A549 (cell line): ENCODE measurements at regions not wholly inside any gene's neighbourhood (a gene's known extent, or its start where the extent isn't known, plus 50 kb on each side); places are given as distances from the start of the nearest gene placed in this dataset.

Experiments used
- ATAC-seq, 2 experiments: fragments of 200-7000 bp in 1 of 2; fragments of >200 bp in 1 of 2; cut with Nextera tagmentation in 1 of 2; cut with Tn5 transposase in 1 of 2; 3 replicates each; pipeline versions ENCODE4 v1.8.0 to v1.9.1; 2018 to 2020; ENCODE audit warnings: mild to moderate bottlenecking in 1 of 2, moderate library complexity in 1 of 2
- CTCF ChIA-PET: fragments of 300-600 bp; sonication (Branson Sonifier 250); formaldehyde crosslinking; extraction: SDS; loops from one replicate; lab custom pipeline; 2021; ENCODE audit warnings: antibody characterized with exemption, inconsistent platforms; lab: Yijun Ruan, JAX
- POLR2A ChIA-PET: fragments of 350-600 bp; formaldehyde crosslinking; extraction: SDS; loops from one replicate; lab custom pipeline; 2021; ENCODE audit warnings: antibody characterized with exemption, inconsistent platforms; lab: Yijun Ruan, JAX
- DNase-seq, 2 experiments: peaks; one replicate each; pipeline versions ENCODE4 v3.0.0 to v3.0.0-alpha.2; 2011 to 2016; ENCODE audit warnings: low read depth in 1 of 2, low spot score in 1 of 2
- FAIRE-seq: peaks from 2 replicates; lab custom pipeline; 2011; peaks lifted over from hg19 to GRCh38; lab: Jason Lieb, UNC
- H3K27ac ChIP-seq, 2 experiments: fragments of >200 bp; sonication (Bioruptor Twin); formaldehyde crosslinking; 3 replicates each; pipeline ENCODE4 v1.5.1; 2016 to 2017
- H3K4me1 ChIP-seq: fragments of >200 bp; sonication (Bioruptor Twin); formaldehyde crosslinking; 3 replicates; pipeline ENCODE4 v1.6.1; 2016
- H3K4me2 ChIP-seq: fragments of >200 bp; sonication (Bioruptor Twin); formaldehyde crosslinking; 3 replicates; pipeline ENCODE4 v1.6.1; 2016
- H3K4me3 ChIP-seq: fragments of >200 bp; sonication (Bioruptor Twin); formaldehyde crosslinking; 3 replicates; pipeline ENCODE4 v1.5.1; 2016
- H3K9me3 ChIP-seq: fragments of >200 bp; sonication (Bioruptor Twin); formaldehyde crosslinking; 3 replicates; pipeline ENCODE4 v1.6.1; 2016
- CBX2 ChIP-seq: fragments of 200-600 bp; sonication (generic); IDR thresholded peaks from 2 replicates; pipeline ENCODE4 v1.6.1; 2016; ENCODE audit warnings: low read depth, mild to moderate bottlenecking, borderline replicate concordance
- CEBPB ChIP-seq, 2 experiments: fragments of >200 bp in 1 of 2; sonication (Bioruptor Twin) in 1 of 2; formaldehyde crosslinking in 1 of 2; IDR thresholded peaks; 2 replicates each; pipeline ENCODE4 v1.6.1; 2012 to 2016
- CHD2 ChIP-seq: fragments of 150-350 bp; IDR thresholded peaks from 2 replicates; pipeline ENCODE4 v1.6.1; 2014; ENCODE audit warnings: low read length; ENCODE audit not compliant: partially characterized antibody
- EHMT2 ChIP-seq: fragments of 200-600 bp; sonication (generic); IDR thresholded peaks from 2 replicates; pipeline ENCODE4 v1.6.1; 2016; ENCODE audit warnings: antibody characterized with exemption, low read depth, mild to moderate bottlenecking, moderate library complexity
- FOXS1 ChIP-seq: fragments of 250-450 bp; sonication (Bioruptor Pico); IDR thresholded peaks from 2 replicates; pipeline ENCODE4 v1.5.0; 2020; ENCODE audit warnings: mild to moderate bottlenecking, moderate library complexity
- JUNB ChIP-seq: fragments of >200 bp; sonication (Bioruptor Twin); formaldehyde crosslinking; IDR thresholded peaks from 2 replicates; pipeline ENCODE4 v1.6.1; 2016
- KDM1A ChIP-seq: fragments of 200-600 bp; sonication (generic); IDR thresholded peaks from 2 replicates; pipeline ENCODE4 v1.6.1; 2016; ENCODE audit warnings: low read depth, mild to moderate bottlenecking
- MAX ChIP-seq: IDR thresholded peaks from 2 replicates; pipeline ENCODE4 v1.6.1; 2012
- MAZ ChIP-seq: fragments of 150-350 bp; IDR thresholded peaks from 2 replicates; pipeline ENCODE4 v1.6.1; 2014; ENCODE audit warnings: antibody characterized with exemption, low read depth, low read length, borderline replicate concordance
- MYC ChIP-seq: IDR thresholded peaks from 2 replicates; pipeline ENCODE4 v1.6.1; 2012; ENCODE audit warnings: mild to moderate bottlenecking, inconsistent platforms, low read length, improper control_type of control experiment, borderline replicate concordance
- NFE2L2 ChIP-seq: fragments of 150-350 bp; conservative IDR thresholded peaks from 2 replicates; pipeline ENCODE4 v1.6.1; 2014; ENCODE audit warnings: low read length
- PHF8 ChIP-seq: fragments of 200-600 bp; sonication (generic); IDR thresholded peaks from 2 replicates; pipeline ENCODE4 v1.6.1; 2016; ENCODE audit warnings: low read depth, mild to moderate bottlenecking, antibody characterized with exemption, moderate library complexity, borderline replicate concordance
- POLR2A ChIP-seq: IDR thresholded peaks from 2 replicates; pipeline ENCODE4 v1.6.1; 2012; ENCODE audit warnings: mild to moderate bottlenecking, low read length
- POLR2AphosphoS2 ChIP-seq: conservative IDR thresholded peaks from 2 replicates; pipeline ENCODE4 v1.6.1; 2012; ENCODE audit warnings: low read length, improper control_type of control experiment, inconsistent platforms
- RAD21 ChIP-seq, 2 experiments: fragments of >200 bp in 1 of 2; sonication (Bioruptor Twin) in 1 of 2; formaldehyde crosslinking in 1 of 2; IDR thresholded peaks in 1 of 2; conservative IDR thresholded peaks in 1 of 2; 2 replicates in 1 of 2; 3 replicates in 1 of 2; pipeline ENCODE4 v1.6.1; 2012 to 2018; ENCODE audit warnings: inconsistent platforms in 1 of 2
- REST ChIP-seq: fragments of 200-600 bp; sonication (generic); IDR thresholded peaks from 2 replicates; pipeline ENCODE4 v1.6.1; 2016; ENCODE audit warnings: antibody characterized with exemption, mild to moderate bottlenecking, moderate library complexity
- ZNF302 ChIP-seq: fragments of 250-450 bp; sonication (Bioruptor Pico); IDR thresholded peaks from 2 replicates; pipeline ENCODE4 v1.9.0; 2021; ENCODE audit warnings: inconsistent platforms, mild to moderate bottlenecking, moderate library complexity
- ZSCAN20 ChIP-seq: fragments of 250-450 bp; sonication (Bioruptor Pico); IDR thresholded peaks from 2 replicates; pipeline ENCODE4 v1.8.0; 2022; ENCODE audit warnings: mild to moderate bottlenecking, moderate library complexity
- WGBS: methylation state at CpG from one replicate; pipeline ENCODE4 v1.1.6; 2017; ENCODE audit errors: missing lambda C conversion rate; 5-methylcytosine and 5-hydroxymethylcytosine counted together
- TF ChIP-seq, protein P1 (sequence below): fragments of >200 bp; sonication (Bioruptor Twin); formaldehyde crosslinking; IDR thresholded peaks from 2 replicates; pipeline ENCODE4 v1.6.1; 2016
- TF ChIP-seq, protein P2 (sequence below): fragments of >200 bp; sonication (Bioruptor Twin); formaldehyde crosslinking; IDR thresholded peaks from 3 replicates; pipeline ENCODE4 v1.6.1; 2016

- ChIA-PET CTCF (interaction anchor here (1.0 to 14.7 kb wide), 6 partner anchors 7 to 344 kb away, joined by 3 to 222 read pairs (median 5); no protein-coding TSS in a partner anchor), POLR2A (no interaction called here)
- WGBS, result 23% methylated on average over 3 of the region's 3 CpGs
- Histone ChIP-seq H3K4me3 (no peak overlapping the region), H3K4me2 (no peak overlapping the region), H3K4me1 (no peaks in the 10 kb centered on the region), H3K27ac (no peak overlapping the region), H3K9me3 (no peaks in the 10 kb centered on the region)
- no peak for TF ChIP-seq CEBPB (IDR thresholded peaks at IDR 0.05)
- TF ChIP-seq, protein P1, sequence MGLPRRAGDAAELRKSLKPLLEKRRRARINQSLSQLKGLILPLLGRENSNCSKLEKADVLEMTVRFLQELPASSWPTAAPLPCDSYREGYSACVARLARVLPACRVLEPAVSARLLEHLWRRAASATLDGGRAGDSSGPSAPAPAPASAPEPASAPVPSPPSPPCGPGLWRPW, result no peak
- FAIRE-seq (no peak), DNase-seq (no peak), ATAC-seq (no peak)
Observed at GRCh38 chr2:71806432-71806831, 341.2 kb downstream of the CYP26B1 start.

- Histone ChIP-seq H3K27ac (no peak overlapping the region), H3K9me3 (no peaks in the 10 kb centered on the region), H3K4me2 (no peak overlapping the region), H3K4me1 (no peaks in the 10 kb centered on the region), H3K4me3 (no peak overlapping the region)
- ChIA-PET POLR2A (interaction anchor here (0.6 kb wide), 1 partner anchor 184 kb away, joined by 3 read pairs; no protein-coding TSS in a partner anchor), CTCF (interaction anchor here (0.8 to 13.5 kb wide), 6 partner anchors 8 to 345 kb away, joined by 3 to 222 read pairs (median 20); partner anchors contain the start of gene CYP26B1)
- no peak for TF ChIP-seq POLR2AphosphoS2
- TF ChIP-seq, protein P1, result no peak
- no peak for TF ChIP-seq ZNF302
- no peak for TF ChIP-seq EHMT2
- TF ChIP-seq RAD21 (conservative IDR thresholded peaks at IDR 0.05 in 1 of 2, IDR thresholded peaks at IDR 0.05 in 1 of 2), result no peak
- no peak for TF ChIP-seq JUNB
- no peak for TF ChIP-seq PHF8
- TF ChIP-seq CHD2, result no peak
- no peak for TF ChIP-seq ZSCAN20
- TF ChIP-seq REST, result no peak
- TF ChIP-seq KDM1A, result no peak
- TF ChIP-seq MYC, result no peak
- TF ChIP-seq POLR2A, result no peak
- no peak for TF ChIP-seq MAX
- TF ChIP-seq MAZ, result no peak
- no peak for TF ChIP-seq FOXS1 (CRISPR knock-in tag)
- TF ChIP-seq CBX2, result no peak
- TF ChIP-seq, protein P2, sequence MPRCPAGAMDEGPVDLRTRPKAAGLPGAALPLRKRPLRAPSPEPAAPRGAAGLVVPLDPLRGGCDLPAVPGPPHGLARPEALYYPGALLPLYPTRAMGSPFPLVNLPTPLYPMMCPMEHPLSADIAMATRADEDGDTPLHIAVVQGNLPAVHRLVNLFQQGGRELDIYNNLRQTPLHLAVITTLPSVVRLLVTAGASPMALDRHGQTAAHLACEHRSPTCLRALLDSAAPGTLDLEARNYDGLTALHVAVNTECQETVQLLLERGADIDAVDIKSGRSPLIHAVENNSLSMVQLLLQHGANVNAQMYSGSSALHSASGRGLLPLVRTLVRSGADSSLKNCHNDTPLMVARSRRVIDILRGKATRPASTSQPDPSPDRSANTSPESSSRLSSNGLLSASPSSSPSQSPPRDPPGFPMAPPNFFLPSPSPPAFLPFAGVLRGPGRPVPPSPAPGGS, result no peak
- no peak for TF ChIP-seq NFE2L2
- FAIRE-seq (no peak), DNase-seq (no peak), ATAC-seq (peak; percentile 48 to 54; a peak in 3 of 6 replicates)
- WGBS, result 30% methylated on average over 3 of the region's 3 CpGs
Observed at GRCh38 chr2:71804281-71804751, 343.3 kb downstream of the CYP26B1 start.
